ENCODE measurements at regions not wholly inside any gene's neighbourhood (a gene's known extent, or its start where the extent isn't known, plus 50 kb on each side); places are given as distances from the start of the nearest gene placed in this dataset.
A peak's percentile ranks its signal among the peaks of the same experiment; 100 is the strongest.

GRCh38 chr9:99549441-99549840, 272.2 kb upstream of the NR4A3 start:
- no peaks in the 10 kb centered on the region for H3K9me3 ChIP-seq (replicated peaks; ENCODE audit: control insufficient read depth, insufficient read depth, low read depth, low read length)
- DNase-seq (ENCODE audit: extremely low read depth in 1 of 4, low spot score in 3 of 4) (no peak), ATAC-seq (no peak), FAIRE-seq (no peak)
- CTCF ChIA-PET (ENCODE audit: low intra/inter-chr PET ratio): no interaction called here
- intact Hi-C loops (cut with micrococcal nuclease) (no loop called here), in situ Hi-C loops (cut with MboI) (no loop called here)
- no peaks in the 10 kb centered on the region for H3K79me2 ChIP-seq (ENCODE audit: control insufficient read depth, insufficient read depth, low read length)
- no peaks in the 10 kb centered on the region for H3K36me3 ChIP-seq (ENCODE audit: control insufficient read depth, insufficient read depth, low read length)
- no peaks in the 10 kb centered on the region; a peak in 1 of 5 replicates for H3K27me3 ChIP-seq (ENCODE audit: control insufficient read depth in 2 of 2, insufficient read depth in 2 of 2, low read length in 2 of 2)
- no peak overlapping the region for H3K27ac ChIP-seq (ENCODE audit: extremely low read depth, low read depth, low read length)
- no peak overlapping the region for H3K4me3 ChIP-seq
- H3K4me2 ChIP-seq (ENCODE audit: insufficient read depth, low read length): no peak overlapping the region
- H3K9ac ChIP-seq (ENCODE audit: insufficient read depth in 1 of 2, low read depth in 2 of 2, low read length in 2 of 2): no peak overlapping the region
- BruUV-seq (replicated peaks): no TSS peak
- H4K20me1 ChIP-seq (replicated peaks; ENCODE audit: control insufficient read depth, insufficient read depth, low read length): no peaks in the 10 kb centered on the region
- POLR2A ChIA-PET: no interaction called here
- no peaks in the 10 kb centered on the region for H3K9me1 ChIP-seq (ENCODE audit: control insufficient read depth, insufficient read depth, low read length)
- no peaks in the 10 kb centered on the region for H3K4me1 ChIP-seq (replicated peaks in 1 of 2; ENCODE audit: control insufficient read depth in 2 of 2, insufficient read depth in 2 of 2, low read length in 2 of 2)
- TF ChIP-seq ARID4B (CRISPR knock-in tag; IDR thresholded peaks at IDR 0.05) (no peak), STAT6 (CRISPR knock-in tag; IDR thresholded peaks at IDR 0.05) (no peak), REST (IDR thresholded peaks at IDR 0.05; ENCODE audit: borderline replicate concordance) (peak; percentile 52), REST (CRISPR knock-in tag; IDR thresholded peaks at IDR 0.05; ENCODE audit: low read depth) (no peak)
- no peak overlapping the region for H2AFZ ChIP-seq (ENCODE audit: low read depth, low read length)
